Type B pancreatic cell (in vitro differentiated cells): ENCODE measurements at regions not wholly inside any gene's neighbourhood (a gene's known extent, or its start where the extent isn't known, plus 50 kb on each side); places are given as distances from the start of the nearest gene placed in this dataset.

Source experiments
- DNase-seq: peaks from one replicate; pipeline ENCODE4 v3.0.0; 2021; ENCODE audit warnings: mixed read lengths; ENCODE audit not compliant: unreplicated experiment; ENCODE audit errors: extremely low spot score
- H3K27ac Mint-ChIP-seq: 2 replicates; pipeline ENCODE4 v1.8.0; 2021; ENCODE audit warnings: mild to moderate bottlenecking, mixed read lengths
- H3K27me3 Mint-ChIP-seq: 2 replicates; pipeline ENCODE4 v1.8.0; 2021; ENCODE audit warnings: mixed read lengths
- H3K36me3 Mint-ChIP-seq: 2 replicates; pipeline ENCODE4 v1.8.0; 2021; ENCODE audit warnings: mixed read lengths
- H3K4me1 Mint-ChIP-seq: one replicate; pipeline ENCODE4 v1.8.0; 2021; ENCODE audit warnings: mixed read lengths; ENCODE audit not compliant: unreplicated experiment
- H3K4me3 Mint-ChIP-seq: 2 replicates; pipeline ENCODE4 v1.8.0; 2021; ENCODE audit warnings: mild to moderate bottlenecking, mixed read lengths
- H3K9me3 Mint-ChIP-seq: 2 replicates; pipeline ENCODE4 v1.8.0; 2021; ENCODE audit warnings: mixed read lengths
- CTCF ChIP-seq: fragments of 200-600 bp; sonication (generic); conservative IDR thresholded peaks from 2 replicates; pipeline ENCODE4 v1.5.0; 2021; ENCODE audit warnings: antibody characterized with exemption, mild to moderate bottlenecking

DNA sequence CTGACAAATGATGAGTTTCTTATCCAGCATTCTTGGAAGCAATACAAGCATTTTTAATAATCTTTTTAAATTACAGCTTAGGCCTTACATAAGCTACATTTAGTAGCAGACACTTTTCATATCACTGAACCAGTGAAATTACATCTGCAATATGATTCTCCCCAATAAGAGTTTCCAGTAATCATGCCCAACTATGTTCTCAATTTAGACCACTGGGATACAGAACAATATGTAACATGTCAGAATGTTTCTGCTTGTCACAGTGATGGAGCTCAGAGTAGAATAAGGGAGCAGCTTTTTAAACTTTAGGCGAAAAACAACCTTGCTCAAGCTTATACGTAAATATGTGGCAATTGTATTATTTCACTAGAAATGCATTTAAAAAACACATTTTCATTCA, 1132.2 kb downstream of the FAT4 start:
- no peak overlapping the region for H3K4me3 Mint-ChIP-seq
- TF ChIP-seq CTCF = no peak

DNA sequence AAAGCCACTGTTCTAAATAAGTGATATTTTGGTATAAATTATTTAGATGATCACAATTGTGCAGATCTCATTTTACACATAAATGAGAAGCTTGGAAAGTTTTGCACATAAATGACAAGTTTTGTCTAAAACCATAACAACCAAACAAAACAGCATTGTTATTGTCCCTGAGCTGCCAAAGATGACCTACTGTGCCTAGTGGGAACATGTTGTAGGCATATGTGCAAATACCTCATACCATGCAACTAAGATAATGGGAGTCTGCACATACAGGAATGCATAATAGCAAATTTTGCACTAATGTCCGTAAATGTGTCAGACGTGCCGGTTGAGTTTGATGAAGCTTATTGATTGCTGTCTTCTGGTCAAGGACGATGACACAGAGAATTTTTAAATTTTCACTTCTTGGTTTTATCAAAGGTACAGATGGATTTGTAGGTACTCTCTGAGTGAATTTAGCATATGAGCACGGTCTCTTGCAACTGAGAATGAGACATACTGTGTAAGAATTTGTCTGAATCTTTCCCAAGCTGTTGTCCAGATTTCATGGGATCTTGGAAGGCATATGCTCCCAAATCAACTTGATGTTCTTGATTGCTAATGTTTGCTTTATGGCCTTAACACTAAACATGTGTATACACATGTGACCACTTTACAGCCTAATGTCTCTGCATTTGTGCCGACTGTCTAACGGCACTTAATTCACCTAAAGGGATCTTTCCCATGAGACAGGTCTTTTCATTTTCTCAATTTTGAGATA, 1133.5 kb downstream of the FAT4 start:
- H3K27me3 Mint-ChIP-seq = no peaks in the 10 kb centered on the region
- H3K27ac Mint-ChIP-seq = no peak overlapping the region
- no peak for DNase-seq
- H3K9me3 Mint-ChIP-seq = peaks cover 5% of the 10 kb centered on the region
- no peak overlapping the region for H3K4me3 Mint-ChIP-seq
- H3K36me3 Mint-ChIP-seq = no peaks in the 10 kb centered on the region
- no peaks in the 10 kb centered on the region for H3K4me1 Mint-ChIP-seq
- TF ChIP-seq CTCF = no peak

More for the DNA sequence above, 1132.2 kb downstream of the FAT4 start:
- H3K27me3 Mint-ChIP-seq = no peaks in the 10 kb centered on the region
- H3K36me3 Mint-ChIP-seq = no peaks in the 10 kb centered on the region
- no peak overlapping the region for H3K27ac Mint-ChIP-seq
- no peaks in the 10 kb centered on the region for H3K9me3 Mint-ChIP-seq
- H3K4me1 Mint-ChIP-seq = no peaks in the 10 kb centered on the region
- no peak for DNase-seq

GRCh38 chr4:126451237-126451873, 1136.6 kb downstream of the FAT4 start:
- no peak overlapping the region for H3K27ac Mint-ChIP-seq
- no peak for DNase-seq
- H3K4me1 Mint-ChIP-seq = no peaks in the 10 kb centered on the region
- H3K9me3 Mint-ChIP-seq = peaks cover 5% of the 10 kb centered on the region
- TF ChIP-seq CTCF = no peak
- no peaks in the 10 kb centered on the region for H3K36me3 Mint-ChIP-seq
- H3K4me3 Mint-ChIP-seq = no peak overlapping the region
- H3K27me3 Mint-ChIP-seq = no peaks in the 10 kb centered on the region

DNA sequence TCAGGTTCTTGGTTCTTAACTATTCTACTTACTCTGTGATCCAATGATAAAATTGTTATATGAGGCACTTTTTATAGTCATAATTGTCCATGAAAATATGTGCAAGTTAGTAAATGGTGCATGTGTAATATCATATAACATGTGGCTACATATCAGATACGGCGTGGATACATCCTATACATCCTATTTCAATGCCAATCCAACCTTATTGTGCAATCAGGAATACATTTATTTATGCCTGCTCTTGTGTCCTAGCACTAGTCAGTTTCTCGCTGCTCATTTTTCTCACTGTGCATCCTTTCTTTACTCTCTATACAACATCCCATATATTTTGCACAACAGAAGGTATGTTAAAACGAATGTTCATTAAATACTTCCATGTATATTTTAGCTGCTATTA, 1141.1 kb downstream of the FAT4 start:
- Mint-ChIP-seq H3K27me3 (no peaks in the 10 kb centered on the region), H3K27ac (no peak overlapping the region), H3K4me3 (no peak overlapping the region), H3K36me3 (no peaks in the 10 kb centered on the region), H3K4me1 (no peaks in the 10 kb centered on the region), H3K9me3 (peaks cover 5% of the 10 kb centered on the region)
- no peak for DNase-seq
- no peak for TF ChIP-seq CTCF

DNA sequence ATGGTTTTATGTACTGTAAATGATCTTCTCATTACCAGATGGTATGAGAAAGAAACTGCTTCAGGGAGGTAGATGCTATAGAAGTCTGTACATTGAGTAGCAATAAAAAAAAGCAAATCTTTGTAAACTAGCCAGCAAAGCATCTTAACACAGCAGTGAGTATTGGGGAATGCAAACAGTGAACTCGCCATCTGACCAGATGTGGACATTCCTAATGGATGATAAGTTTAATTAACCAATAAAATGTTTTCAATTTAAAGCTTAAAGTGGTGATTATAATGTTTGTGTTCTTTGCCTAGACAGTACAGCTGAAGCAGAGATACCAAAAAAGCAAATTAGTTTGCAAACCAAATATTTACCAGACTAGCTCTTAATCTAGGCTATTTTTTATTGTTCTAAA, 1144.2 kb downstream of the FAT4 start:
- Mint-ChIP-seq H3K4me3 (no peak overlapping the region), H3K4me1 (no peaks in the 10 kb centered on the region), H3K9me3 (no peaks in the 10 kb centered on the region), H3K36me3 (no peaks in the 10 kb centered on the region), H3K27ac (no peak overlapping the region), H3K27me3 (no peaks in the 10 kb centered on the region)
- no peak for DNase-seq
- TF ChIP-seq CTCF = no peak
